ENCODE measurements at regions not wholly inside any gene's neighbourhood (a gene's known extent, or its start where the extent isn't known, plus 50 kb on each side); places are given as distances from the start of the nearest gene placed in this dataset.

DNA sequence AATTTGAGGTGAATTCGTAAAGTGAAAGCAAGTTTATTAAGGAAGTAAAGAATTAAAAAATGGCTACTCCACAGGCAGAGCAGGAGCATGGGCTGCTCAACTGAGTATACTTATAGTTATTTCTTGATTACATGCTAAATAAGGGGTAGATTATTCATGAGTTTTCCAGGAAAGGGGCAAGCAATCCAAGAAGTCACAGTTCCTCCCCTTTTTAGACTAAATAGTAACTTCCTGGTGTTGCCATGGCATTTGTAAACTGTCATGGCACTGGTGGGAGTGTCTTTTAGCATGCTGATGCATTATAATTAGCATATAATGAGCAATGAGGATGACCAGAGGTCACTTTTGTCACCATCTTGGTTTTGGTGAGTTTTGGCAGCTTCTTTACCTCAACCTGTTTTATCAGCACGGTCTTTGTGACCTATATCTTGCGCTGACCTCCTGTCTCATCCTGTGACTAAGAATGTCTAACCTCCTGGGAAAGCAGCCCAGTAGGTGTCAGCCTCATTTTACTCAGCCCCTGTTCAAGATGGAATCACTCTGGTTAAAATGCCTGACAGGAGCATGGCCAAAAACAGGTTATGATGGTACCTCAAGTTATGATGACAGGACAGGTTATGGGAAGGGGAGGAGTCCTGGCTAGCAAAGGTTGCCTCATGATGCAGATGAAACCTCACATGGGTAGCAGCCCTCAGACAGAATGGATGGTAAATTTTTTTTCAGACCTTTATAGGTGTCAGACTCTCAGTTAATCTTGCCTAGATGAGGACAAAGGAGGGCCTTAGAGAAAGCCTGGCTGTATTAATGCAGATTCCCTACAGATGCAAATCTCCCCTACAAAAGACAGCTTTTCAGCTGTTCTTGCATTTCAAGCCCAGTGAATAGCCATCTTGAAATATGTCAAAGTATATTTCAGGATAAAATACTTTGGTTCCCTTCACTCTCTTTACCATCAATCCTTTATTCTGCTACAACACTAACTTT is 49.7 kb downstream of the SIPA1L2 start:
- TF ChIP-seq RAD21 (IDR thresholded peaks at IDR 0.05; ENCODE audit: low read depth) (no peak), ZBTB7A (IDR thresholded peaks at IDR 0.05; ENCODE audit: low read depth) (no peak), NFIC (IDR thresholded peaks at IDR 0.05) (no peak)
- TF ChIP-seq, protein P1, sequence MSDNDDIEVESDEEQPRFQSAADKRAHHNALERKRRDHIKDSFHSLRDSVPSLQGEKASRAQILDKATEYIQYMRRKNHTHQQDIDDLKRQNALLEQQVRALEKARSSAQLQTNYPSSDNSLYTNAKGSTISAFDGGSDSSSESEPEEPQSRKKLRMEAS (IDR thresholded peaks at IDR 0.05): no peak

DNA sequence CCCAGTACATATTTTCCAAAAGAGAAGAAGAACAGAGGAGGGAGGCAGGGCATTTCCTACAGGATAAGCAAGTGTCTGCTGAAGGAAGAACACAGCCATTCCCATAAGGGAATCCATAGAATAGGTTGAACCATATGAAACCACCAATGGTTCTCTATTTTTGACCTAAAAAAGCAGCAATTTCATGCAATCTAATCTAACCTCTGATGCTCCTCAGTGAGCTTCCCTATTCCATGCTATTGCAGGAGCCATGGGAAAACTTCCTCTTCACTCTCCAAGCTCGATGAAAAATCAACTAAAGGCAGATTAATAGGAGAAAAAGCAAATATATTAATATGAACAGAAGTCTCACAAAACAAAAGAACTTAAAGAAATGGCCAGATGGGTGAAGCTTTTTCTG is 50.5 kb downstream of the SIPA1L2 start:
- TF ChIP-seq, protein P1 (IDR thresholded peaks at IDR 0.05): no peak
- TF ChIP-seq, protein P2, sequence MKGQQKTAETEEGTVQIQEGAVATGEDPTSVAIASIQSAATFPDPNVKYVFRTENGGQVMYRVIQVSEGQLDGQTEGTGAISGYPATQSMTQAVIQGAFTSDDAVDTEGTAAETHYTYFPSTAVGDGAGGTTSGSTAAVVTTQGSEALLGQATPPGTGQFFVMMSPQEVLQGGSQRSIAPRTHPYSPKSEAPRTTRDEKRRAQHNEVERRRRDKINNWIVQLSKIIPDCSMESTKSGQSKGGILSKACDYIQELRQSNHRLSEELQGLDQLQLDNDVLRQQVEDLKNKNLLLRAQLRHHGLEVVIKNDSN (IDR thresholded peaks at IDR 0.05): no peak
- no peak for TF ChIP-seq NFIC (IDR thresholded peaks at IDR 0.05)
- TF ChIP-seq FOXM1 (IDR thresholded peaks at IDR 0.05; ENCODE audit: borderline replicate concordance, low read depth): no peak
- TF ChIP-seq EP300 (IDR thresholded peaks at IDR 0.05; ENCODE audit: borderline replicate concordance): no peak
- TF ChIP-seq, protein P3, sequence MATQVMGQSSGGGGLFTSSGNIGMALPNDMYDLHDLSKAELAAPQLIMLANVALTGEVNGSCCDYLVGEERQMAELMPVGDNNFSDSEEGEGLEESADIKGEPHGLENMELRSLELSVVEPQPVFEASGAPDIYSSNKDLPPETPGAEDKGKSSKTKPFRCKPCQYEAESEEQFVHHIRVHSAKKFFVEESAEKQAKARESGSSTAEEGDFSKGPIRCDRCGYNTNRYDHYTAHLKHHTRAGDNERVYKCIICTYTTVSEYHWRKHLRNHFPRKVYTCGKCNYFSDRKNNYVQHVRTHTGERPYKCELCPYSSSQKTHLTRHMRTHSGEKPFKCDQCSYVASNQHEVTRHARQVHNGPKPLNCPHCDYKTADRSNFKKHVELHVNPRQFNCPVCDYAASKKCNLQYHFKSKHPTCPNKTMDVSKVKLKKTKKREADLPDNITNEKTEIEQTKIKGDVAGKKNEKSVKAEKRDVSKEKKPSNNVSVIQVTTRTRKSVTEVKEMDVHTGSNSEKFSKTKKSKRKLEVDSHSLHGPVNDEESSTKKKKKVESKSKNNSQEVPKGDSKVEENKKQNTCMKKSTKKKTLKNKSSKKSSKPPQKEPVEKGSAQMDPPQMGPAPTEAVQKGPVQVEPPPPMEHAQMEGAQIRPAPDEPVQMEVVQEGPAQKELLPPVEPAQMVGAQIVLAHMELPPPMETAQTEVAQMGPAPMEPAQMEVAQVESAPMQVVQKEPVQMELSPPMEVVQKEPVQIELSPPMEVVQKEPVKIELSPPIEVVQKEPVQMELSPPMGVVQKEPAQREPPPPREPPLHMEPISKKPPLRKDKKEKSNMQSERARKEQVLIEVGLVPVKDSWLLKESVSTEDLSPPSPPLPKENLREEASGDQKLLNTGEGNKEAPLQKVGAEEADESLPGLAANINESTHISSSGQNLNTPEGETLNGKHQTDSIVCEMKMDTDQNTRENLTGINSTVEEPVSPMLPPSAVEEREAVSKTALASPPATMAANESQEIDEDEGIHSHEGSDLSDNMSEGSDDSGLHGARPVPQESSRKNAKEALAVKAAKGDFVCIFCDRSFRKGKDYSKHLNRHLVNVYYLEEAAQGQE (IDR thresholded peaks at IDR 0.05; ENCODE audit: low read depth): no peak
- no peak for TF ChIP-seq CEBPB (IDR thresholded peaks at IDR 0.05)
- no peak for TF ChIP-seq TEAD4 (IDR thresholded peaks at IDR 0.05)
- TF ChIP-seq EGR1 (IDR thresholded peaks at IDR 0.05): no peak
- no peak for TF ChIP-seq ZBTB7A (IDR thresholded peaks at IDR 0.05; ENCODE audit: low read depth)
- no peak for TF ChIP-seq CREB1 (IDR thresholded peaks at IDR 0.05; ENCODE audit: low read depth)
- no peak for TF ChIP-seq YY1 (IDR thresholded peaks at IDR 0.05; ENCODE audit: low read depth)
- no peak for TF ChIP-seq TCF12 (IDR thresholded peaks at IDR 0.05; ENCODE audit: low read depth)
- no peak for TF ChIP-seq TAF1 (IDR thresholded peaks at IDR 0.05; ENCODE audit: low read depth)
- TF ChIP-seq RAD21 (IDR thresholded peaks at IDR 0.05; ENCODE audit: low read depth): no peak

DNA sequence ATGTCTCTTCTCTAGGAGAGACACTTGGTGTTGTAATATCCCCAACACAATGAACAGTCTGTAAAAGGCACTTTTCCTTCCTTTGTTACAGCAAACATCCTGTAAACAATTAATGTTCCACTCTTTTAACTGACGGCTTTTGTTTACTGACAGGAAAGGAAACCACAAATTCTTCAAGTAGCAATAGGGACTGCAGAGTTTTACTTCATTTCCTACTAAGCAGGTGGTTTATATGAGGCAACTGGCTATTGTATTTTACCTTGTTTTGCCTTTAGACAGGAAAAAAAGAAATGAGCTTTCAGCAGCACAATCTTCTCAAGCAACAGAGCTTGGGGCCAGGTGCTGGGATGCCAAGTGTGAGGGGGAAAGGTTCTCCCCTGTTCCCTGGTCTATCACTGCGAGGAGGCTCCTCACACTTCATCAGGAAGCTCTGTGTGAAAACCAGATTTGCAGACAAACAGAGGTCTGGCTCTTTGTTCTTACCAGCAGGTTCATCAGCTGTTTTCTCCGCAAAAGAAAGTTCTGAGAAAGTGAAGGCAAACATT is 51.2 kb downstream of the SIPA1L2 start:
- TF ChIP-seq, protein P2 (IDR thresholded peaks at IDR 0.05): no peak
- TF ChIP-seq CEBPB (IDR thresholded peaks at IDR 0.05) (no peak), NFIC (IDR thresholded peaks at IDR 0.05) (no peak), TCF12 (IDR thresholded peaks at IDR 0.05; ENCODE audit: low read depth) (no peak), ZBTB7A (IDR thresholded peaks at IDR 0.05; ENCODE audit: low read depth) (no peak), CREB1 (IDR thresholded peaks at IDR 0.05; ENCODE audit: low read depth) (no peak)
- TF ChIP-seq, protein P3 (IDR thresholded peaks at IDR 0.05; ENCODE audit: low read depth): no peak

DNA sequence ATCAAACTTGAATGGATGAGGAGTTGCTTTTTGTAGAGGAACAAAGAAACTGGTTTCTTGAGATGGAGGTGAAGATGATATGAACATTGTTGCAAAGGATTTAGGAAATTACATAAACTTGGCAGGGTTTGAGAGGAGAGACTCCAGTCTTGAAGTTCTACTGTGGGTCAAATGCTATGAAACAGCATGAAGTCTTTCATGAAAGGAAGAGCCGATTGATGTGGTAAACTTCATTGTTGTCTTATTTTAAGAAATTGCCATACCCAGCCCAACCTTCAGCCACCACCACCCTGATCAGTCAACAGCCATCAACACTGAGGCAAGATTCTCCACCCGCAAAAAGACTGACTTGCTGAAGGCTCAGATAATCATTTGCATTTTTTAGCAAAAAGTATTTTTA is 52.2 kb downstream of the SIPA1L2 start:
- TF ChIP-seq FOXM1 (IDR thresholded peaks at IDR 0.05; ENCODE audit: borderline replicate concordance, low read depth) (no peak), CREB1 (IDR thresholded peaks at IDR 0.05; ENCODE audit: low read depth) (no peak), TCF12 (IDR thresholded peaks at IDR 0.05; ENCODE audit: low read depth) (no peak), ZBTB7A (IDR thresholded peaks at IDR 0.05; ENCODE audit: low read depth) (no peak), YY1 (IDR thresholded peaks at IDR 0.05; ENCODE audit: low read depth) (no peak), RAD21 (IDR thresholded peaks at IDR 0.05; ENCODE audit: low read depth) (no peak), TEAD4 (IDR thresholded peaks at IDR 0.05) (no peak), EP300 (IDR thresholded peaks at IDR 0.05; ENCODE audit: borderline replicate concordance) (no peak), EGR1 (IDR thresholded peaks at IDR 0.05) (no peak)
- TF ChIP-seq, protein P2 (IDR thresholded peaks at IDR 0.05): no peak
- TF ChIP-seq, protein P3 (IDR thresholded peaks at IDR 0.05; ENCODE audit: low read depth): no peak
- TF ChIP-seq, protein P1 (IDR thresholded peaks at IDR 0.05): no peak
